ENCODE measurements at regions not wholly inside any gene's neighbourhood (a gene's known extent, or its start where the extent isn't known, plus 50 kb on each side); places are given as distances from the start of the nearest gene placed in this dataset.

DNA sequence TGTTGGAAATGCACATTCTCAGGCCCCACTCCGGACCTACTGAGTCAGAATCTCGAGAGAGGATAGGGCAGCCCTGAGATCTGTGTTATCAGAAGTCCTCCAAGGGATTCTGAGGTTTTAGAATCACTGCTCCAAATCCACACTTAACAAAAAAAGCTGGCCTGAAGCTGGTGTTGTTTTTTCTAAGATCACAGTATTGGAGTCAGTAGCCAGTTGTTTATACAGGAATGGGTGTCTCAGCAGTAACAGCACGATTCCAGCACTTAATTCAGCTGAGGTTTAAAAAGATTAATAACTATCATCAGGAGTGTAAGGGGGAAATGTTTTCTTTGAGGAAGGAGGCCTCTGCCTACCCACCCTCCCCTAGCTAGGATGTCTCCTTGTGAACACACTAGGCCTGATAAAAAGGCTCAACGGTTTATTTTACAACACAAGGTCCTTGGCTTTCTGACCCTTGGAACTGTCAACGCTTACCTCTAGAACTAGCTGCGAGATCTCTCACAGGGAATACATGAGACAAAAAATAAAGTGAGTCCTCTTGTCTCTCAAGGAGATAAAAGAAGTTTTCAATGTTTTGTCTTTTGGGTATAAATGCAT lies 505.4 kb downstream of the CD83 start:
- no peak for DNase-seq

- DNase-seq = no peak
Measured at GRCh38 chr6:14625173-14625895, 507.8 kb downstream of the CD83 start.

DNA sequence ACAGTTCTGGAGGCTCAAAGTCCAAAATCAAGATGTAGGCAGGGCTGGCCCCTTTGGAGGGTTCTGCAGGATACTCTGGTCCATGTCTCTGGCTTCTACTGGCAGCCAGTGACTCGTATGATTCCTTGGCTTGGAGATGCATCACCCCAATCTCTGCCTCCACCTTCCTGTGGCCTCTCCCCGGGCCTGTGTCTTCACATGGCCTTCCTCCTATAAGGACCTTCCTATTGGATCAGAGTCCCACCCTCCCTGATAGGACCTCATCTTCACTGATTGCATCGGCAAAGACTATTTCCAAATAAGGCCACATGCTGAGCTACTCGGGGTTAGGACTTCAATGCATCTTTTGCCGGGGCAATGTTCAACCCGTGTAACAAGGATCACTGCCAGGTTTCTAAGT lies 509.0 kb downstream of the CD83 start:
- peak; percentile 5 for DNase-seq

DNA sequence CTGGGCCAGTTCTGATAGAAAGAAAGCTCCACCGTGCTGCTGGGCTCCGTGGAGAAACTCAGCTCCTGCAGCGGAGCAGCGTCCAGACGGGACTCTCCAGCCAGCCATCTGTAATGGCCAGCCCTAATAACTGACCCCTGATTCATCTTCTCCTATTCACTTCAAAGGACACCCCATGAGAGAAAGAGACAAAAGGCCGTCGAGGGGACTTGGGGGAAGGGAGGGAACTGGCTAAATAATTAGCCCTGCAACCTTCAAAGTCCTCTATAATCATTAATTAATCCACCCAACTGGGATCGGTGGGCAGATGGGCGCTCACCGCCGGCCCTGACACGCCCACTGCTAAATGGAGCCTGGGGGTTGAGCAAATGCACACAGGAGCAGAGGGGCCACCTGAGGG lies 512.4 kb downstream of the CD83 start:
- DNase-seq = no peak

GRCh38 chr6:14633479-14633878 lies 515.9 kb downstream of the CD83 start:
- no peak for DNase-seq

GRCh38 chr6:14634072-14634471 lies 516.5 kb downstream of the CD83 start:
- no peak for DNase-seq

DNA sequence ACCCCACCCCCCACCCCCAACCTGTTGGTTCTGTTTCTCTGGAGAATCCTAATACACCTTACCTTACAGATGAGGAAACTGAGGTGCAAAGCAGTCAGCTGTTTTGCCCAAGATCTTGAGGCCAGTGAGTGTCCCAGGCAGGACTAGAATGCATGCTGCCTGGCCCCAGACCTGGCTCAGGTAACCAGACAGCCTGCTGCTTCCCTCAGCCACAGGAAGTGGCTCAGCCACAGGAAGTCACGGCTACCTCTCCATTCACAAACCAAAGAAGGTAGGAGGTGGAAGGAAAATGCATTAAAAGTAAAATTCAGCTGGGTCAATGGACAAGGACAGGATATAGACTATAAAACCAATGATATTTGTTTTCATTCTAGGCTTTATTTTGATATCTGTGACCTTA lies 517.6 kb downstream of the CD83 start:
- DNase-seq = no peak

GRCh38 chr6:14635934-14636591 lies 518.5 kb downstream of the CD83 start:
- DNase-seq = no peak

DNA sequence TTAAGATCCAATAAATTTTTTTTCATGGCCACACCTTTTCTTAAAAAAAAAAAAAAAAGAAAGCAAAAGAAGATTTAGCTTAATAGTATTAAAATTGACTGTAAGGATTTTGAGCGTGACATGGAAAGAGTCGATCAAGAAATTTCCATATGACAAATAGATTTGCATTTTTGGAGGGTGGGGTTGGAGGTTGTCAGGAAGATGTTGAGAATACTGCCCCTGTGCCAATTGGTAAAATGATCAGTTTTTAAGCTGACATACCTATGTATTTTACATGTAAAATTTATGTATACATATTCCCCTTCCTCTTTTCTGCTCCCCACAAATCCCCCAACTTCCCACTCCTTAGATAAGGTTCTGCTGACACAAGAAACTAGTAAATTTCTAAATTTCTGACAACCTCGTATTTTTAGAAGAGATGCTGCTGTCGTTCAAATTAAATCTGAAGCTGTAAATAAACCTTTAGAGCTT lies 520.9 kb downstream of the CD83 start:
- no peak for DNase-seq

GRCh38 chr6:14638906-14639761 lies 521.6 kb downstream of the CD83 start:
- DNase-seq = peak; percentile 31

DNA sequence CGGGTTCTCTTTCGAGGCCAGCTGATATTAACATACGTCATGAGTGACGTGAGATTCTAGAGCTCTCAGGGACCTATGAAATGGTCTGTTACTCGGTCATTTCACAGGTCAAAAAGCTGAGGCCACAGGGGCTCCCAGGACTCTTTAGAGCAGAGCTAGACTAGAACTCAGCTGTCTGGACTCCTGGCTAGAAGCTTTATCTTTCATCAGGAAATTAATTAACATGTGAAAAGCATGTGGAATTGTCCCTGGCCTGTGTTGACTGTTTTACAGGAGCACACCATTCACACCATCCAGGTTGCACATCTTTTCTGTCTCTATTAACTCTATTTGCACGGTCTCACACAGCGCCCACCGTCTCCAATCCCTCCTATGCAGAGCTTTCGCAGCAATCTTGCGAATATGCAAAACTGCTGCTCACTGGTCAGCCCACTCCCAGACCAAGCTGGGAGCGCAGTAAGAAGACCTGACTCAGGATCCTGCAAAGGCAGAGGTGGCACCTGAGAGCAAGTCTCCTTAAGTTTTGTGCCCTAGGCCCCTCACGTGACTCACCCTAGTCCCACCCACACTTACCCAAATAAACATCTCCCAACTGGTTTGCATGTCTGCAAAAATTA lies 522.5 kb downstream of the CD83 start:
- no peak for DNase-seq

GRCh38 chr6:14640631-14641030 lies 523.1 kb downstream of the CD83 start:
- DNase-seq = no peak

DNA sequence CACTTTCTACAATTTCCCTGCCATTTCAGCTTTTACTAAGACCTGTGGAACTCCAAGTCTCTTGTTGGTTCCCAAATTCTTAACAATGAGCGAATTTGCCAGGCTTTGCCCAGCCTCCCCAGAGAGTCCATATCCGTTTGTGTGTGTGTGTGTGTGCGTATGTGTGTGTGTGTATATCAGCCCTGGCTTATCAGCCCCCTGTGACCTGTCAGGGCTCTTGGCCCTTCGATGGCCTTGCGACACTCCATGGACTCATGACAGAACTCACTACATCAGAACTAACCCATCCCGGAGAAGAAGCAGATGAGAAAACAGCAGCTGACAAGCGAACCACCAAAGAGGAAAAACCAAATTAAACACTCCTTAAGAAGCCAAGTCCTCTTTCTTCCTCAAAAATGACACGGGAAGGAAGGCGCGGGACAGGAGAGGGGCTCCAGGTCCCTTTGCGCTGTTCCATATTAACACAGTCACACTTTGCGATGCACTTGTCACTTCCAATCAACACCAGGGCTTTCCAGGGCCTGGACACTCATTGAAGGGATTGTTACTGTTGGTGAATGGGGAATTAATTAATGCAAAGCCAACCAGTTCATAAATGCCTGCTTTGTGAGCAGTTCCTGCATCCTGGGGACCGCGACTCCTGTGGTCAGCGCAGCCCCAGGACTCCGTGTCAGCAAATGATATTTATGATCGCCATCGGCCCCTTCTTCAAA lies 524.0 kb downstream of the CD83 start:
- DNase-seq = no peak

DNA sequence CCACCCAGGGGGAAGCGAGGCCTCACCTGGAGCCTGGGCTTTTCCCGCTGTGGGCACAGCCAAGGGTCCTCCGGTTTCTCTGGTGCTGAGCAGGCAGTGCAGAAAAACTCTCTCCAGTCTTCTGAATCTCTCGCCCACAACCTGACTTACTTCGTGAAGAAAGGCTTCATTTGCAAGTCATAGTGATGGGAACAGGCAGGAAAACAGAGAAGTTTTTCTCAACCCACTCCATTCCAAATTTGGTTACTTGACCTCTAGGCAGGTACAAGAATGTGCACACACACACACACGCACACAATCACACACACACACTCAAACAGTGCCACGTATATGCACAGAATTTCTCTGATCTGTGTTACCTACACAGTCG lies 524.5 kb downstream of the CD83 start:
- DNase-seq = no peak

- DNase-seq = no peak
Measured at GRCh38 chr6:14642842-14643241, 525.3 kb downstream of the CD83 start.

DNA sequence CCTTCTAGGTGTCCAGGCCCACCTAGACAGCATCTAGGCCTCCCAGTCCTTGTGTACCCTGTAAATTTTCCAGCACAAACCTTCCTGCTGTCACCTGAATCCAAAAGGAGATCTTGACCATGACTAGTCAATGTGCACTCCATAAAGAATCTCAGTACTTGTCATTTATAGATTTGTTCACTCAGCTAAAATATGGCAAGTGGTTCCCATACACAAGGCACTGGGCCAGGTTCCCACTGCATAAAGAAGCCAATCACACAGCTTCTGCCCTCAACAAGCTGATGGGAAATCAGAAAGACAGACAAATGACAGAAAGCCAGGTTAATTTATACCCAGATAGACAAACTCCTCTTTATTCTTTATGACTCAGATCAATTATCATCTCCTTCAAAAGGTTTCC lies 526.8 kb downstream of the CD83 start:
- DNase-seq = no peak

DNA sequence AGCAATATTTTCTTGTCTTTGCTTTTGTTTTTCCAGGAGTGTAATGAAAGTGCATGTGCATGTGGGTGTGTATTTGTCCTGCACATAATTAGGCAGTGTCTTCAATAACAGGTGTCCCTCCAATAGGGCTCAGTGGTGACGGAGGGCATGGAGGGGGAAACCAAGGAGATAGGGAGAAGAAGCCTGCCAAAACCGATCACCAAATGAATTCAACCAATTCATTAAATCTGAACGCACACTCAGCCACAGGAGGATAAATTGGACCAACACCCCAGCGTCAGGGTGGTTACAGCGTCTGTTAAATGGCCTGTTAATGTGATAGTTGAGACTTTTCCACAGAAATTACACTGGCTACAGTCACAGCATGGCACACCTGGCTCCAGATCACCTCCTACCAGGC lies 527.6 kb downstream of the CD83 start:
- DNase-seq = no peak

- DNase-seq = no peak
Measured at GRCh38 chr6:14645841-14646240, 528.3 kb downstream of the CD83 start.

GRCh38 chr6:14646371-14646770 lies 528.8 kb downstream of the CD83 start:
- DNase-seq = no peak

DNA sequence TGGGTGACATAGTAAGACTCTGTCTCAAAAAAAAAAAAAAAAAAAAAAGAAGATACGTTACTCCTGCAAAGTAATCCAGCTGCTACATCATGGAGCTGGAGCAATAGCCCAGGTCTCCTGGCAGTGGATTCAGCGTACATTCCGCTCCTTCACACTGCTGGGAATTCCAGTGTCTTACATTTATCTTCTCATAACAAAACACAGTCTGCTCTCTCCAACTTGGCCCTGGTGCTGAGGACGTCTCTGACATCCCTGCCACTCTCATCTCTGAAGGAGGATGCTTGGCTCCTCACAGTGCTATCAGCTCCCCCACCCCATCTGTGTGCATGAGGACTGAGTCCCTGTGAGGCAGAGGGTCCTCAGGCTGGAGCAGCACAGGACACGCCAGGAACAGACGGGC lies 529.8 kb downstream of the CD83 start:
- no peak for DNase-seq

- DNase-seq = no peak
Measured at GRCh38 chr6:14652536-14652935, 535.0 kb downstream of the CD83 start.

Measured in fibroblast of upper back skin (primary cell).